Lower leg skin (tissue), 3 donors: ENCODE measurements at regions not wholly inside any gene's neighbourhood (a gene's known extent, or its start where the extent isn't known, plus 50 kb on each side); places are given as distances from the start of the nearest gene placed in this dataset.

ENCODE experiments used
- CTCF ChIP-seq, 3 donors: fragments of 450-650 bp; IDR thresholded peaks; one replicate each; pipeline ENCODE4 v1.5.1; 2016; ENCODE audit warnings: antibody characterized with exemption in 3 of 3, mild to moderate bottlenecking in 3 of 3, moderate library complexity in 2 of 3
- POLR2A ChIP-seq, 2 donors: fragments of 450-650 bp; IDR thresholded peaks; one replicate each; pipeline ENCODE4 v1.6.1; 2016 to 2017; ENCODE audit warnings: antibody characterized with exemption in 2 of 2, mild to moderate bottlenecking in 1 of 2, moderate library complexity in 1 of 2

GRCh38 chr15:94934440-94934839 is 703.1 kb downstream of the MCTP2 start:
- TF ChIP-seq POLR2A (IDR thresholded peaks at IDR 0.05): no peak
- TF ChIP-seq CTCF (IDR thresholded peaks at IDR 0.05): no peak
